Endothelial cell of umbilical vein (primary cell): ENCODE measurements at regions not wholly inside any gene's neighbourhood (a gene's known extent, or its start where the extent isn't known, plus 50 kb on each side); places are given as distances from the start of the nearest gene placed in this dataset.

Experiments used
- CTCF ChIP-seq, 2 donors: IDR thresholded peaks; 1 replicate in 1 of 2; 2 replicates in 1 of 2; pipeline ENCODE4 v1.5.1; 2011; ENCODE audit warnings: low read length in 2 of 2, mild to moderate bottlenecking in 2 of 2, moderate library complexity in 2 of 2, control low read depth in 1 of 2, inconsistent platforms in 1 of 2, low read depth in 1 of 2; ENCODE audit not compliant: insufficient read depth in 1 of 2; ENCODE audit errors: extremely low read depth in 1 of 2
- EZH2 ChIP-seq: IDR thresholded peaks from 2 replicates; pipeline ENCODE4 v1.6.1; 2012; ENCODE audit warnings: borderline replicate concordance, low read depth, mild to moderate bottlenecking, moderate library complexity, low read length, inconsistent platforms; ENCODE audit not compliant: severe bottlenecking
- GATA2 ChIP-seq: IDR thresholded peaks from 2 replicates; pipeline ENCODE4 v1.7.0; 2011; ENCODE audit warnings: low read depth, mild to moderate bottlenecking, moderate library complexity, mixed read lengths, low read length; ENCODE audit not compliant: insufficient read length, insufficient read depth
- JUN ChIP-seq: IDR thresholded peaks from 2 replicates; pipeline ENCODE4 v1.6.1; 2011; ENCODE audit warnings: borderline replicate concordance, low read depth; ENCODE audit not compliant: insufficient read length, insufficient read depth
- MAX ChIP-seq: IDR thresholded peaks from 2 replicates; pipeline ENCODE4 v1.6.1; 2011; ENCODE audit not compliant: insufficient read depth, insufficient read length
- MYC ChIP-seq: IDR thresholded peaks from one replicate; pipeline ENCODE4 v1.6.1; 2011; ENCODE audit warnings: mild to moderate bottlenecking, low read depth, low read length
- POLR2A ChIP-seq: IDR thresholded peaks from 2 replicates; pipeline ENCODE4 v1.6.1; 2012; ENCODE audit warnings: low read depth, mild to moderate bottlenecking, control low read depth, low read length
- POLR2AphosphoS5 ChIP-seq: IDR thresholded peaks from 2 replicates; pipeline ENCODE4 v1.6.1; 2012; ENCODE audit warnings: low read depth, mild to moderate bottlenecking, control low read depth, low read length, moderate library complexity; ENCODE audit not compliant: insufficient read depth

GRCh38 chr6:63504777-63505384 lies 67.4 kb upstream of the LOC128125822 start:
- TF ChIP-seq POLR2A (no peak), CTCF (IDR thresholded peaks at IDR 0.05; ENCODE audit: extremely low read depth in 1 of 2, insufficient read depth in 1 of 2, low read depth in 1 of 2, low read length in 2 of 2) (no peak), EZH2 (no peak), POLR2AphosphoS5 (no peak), MYC (no peak), MAX (no peak), GATA2 (no peak), JUN (no peak)
